WERI-Rb-1 (cell line): ENCODE measurements at regions not wholly inside any gene's neighbourhood (a gene's known extent, or its start where the extent isn't known, plus 50 kb on each side); places are given as distances from the start of the nearest gene placed in this dataset.
"Not testable (repeated sequence)": the region's sequence is repeated elsewhere in the genome, so short reads cannot be mapped to it uniquely, and the experiment has no call there.

Experiments used
- DNase-seq: peaks from one replicate; pipeline ENCODE4 v3.0.0-alpha.2; 2020
- H3K27ac ChIP-seq: fragments of 250-450 bp; sonication (Bioruptor Pico); 2 replicates; pipeline ENCODE4 v1.5.1; 2020; ENCODE audit warnings: mild to moderate bottlenecking, moderate library complexity
- H3K27me3 ChIP-seq: fragments of 250-450 bp; sonication (Bioruptor Pico); 2 replicates; pipeline ENCODE4 v1.5.1; 2021; ENCODE audit warnings: mild to moderate bottlenecking, low read depth, moderate library complexity; ENCODE audit not compliant: insufficient read depth, severe bottlenecking
- H3K36me3 ChIP-seq: fragments of 250-450 bp; sonication (Bioruptor Pico); 2 replicates; pipeline ENCODE4 v1.5.1; 2020; ENCODE audit warnings: mild to moderate bottlenecking, moderate library complexity
- H3K4me3 ChIP-seq: 2 replicates; pipeline ENCODE4 v1.5.1; 2011; ENCODE audit warnings: low read depth, mild to moderate bottlenecking, control low read depth, low read length
- H3K9me3 ChIP-seq: fragments of 250-450 bp; sonication (Bioruptor Pico); 2 replicates; pipeline ENCODE4 v1.5.1; 2021; ENCODE audit warnings: mild to moderate bottlenecking, moderate library complexity; ENCODE audit not compliant: severe bottlenecking
- CTCF ChIP-seq: IDR thresholded peaks from 2 replicates; pipeline ENCODE4 v1.5.1; 2011; ENCODE audit warnings: low read depth, mild to moderate bottlenecking, control low read depth, inconsistent platforms, low read length

GRCh38 chr11:93041682-93042081 lies 72.2 kb downstream of the MTNR1B start:
- no peak overlapping the region for H3K27ac ChIP-seq
- H3K4me3 ChIP-seq: no peak overlapping the region
- H3K9me3 ChIP-seq: peaks cover 3% of the 10 kb centered on the region
- no peak for DNase-seq
- TF ChIP-seq CTCF: no peak
- H3K27me3 ChIP-seq: no peaks in the 10 kb centered on the region
- no peaks in the 10 kb centered on the region for H3K36me3 ChIP-seq

DNA sequence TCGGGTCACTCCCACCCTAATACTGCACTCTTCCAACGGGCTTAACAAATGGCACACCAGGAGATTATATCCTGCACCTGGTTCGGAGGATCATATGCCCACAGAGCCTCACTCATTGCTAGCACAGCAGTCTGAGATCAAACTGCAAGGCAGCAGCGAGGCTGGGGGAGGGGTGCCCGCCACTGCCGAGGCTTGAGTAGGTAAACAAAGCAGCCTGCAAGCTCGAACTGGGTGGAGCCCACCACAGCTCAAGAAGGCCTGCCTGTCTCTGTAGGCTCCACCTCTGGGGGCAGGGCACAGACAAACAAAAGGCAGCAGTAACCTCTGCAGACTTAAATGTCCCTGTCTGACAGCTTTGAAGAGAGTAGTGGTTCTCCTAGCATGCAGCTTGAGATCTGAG lies 73.7 kb downstream of the MTNR1B start:
- not testable (repeated sequence) for H3K27me3 ChIP-seq, H3K27ac ChIP-seq, H3K4me3 ChIP-seq, DNase-seq, H3K9me3 ChIP-seq, H3K36me3 ChIP-seq

- TF ChIP-seq CTCF: no peak
- DNase-seq: no peak
- Histone ChIP-seq H3K27me3 (no peaks in the 10 kb centered on the region), H3K36me3 (no peaks in the 10 kb centered on the region), H3K9me3 (no peaks in the 10 kb centered on the region), H3K4me3 (no peak overlapping the region), H3K27ac (no peak overlapping the region)
Measured at GRCh38 chr11:93049740-93050139, 80.3 kb downstream of the MTNR1B start.

- Histone ChIP-seq H3K27me3 (no peaks in the 10 kb centered on the region), H3K27ac (no peak overlapping the region), H3K4me3 (no peak overlapping the region), H3K9me3 (no peaks in the 10 kb centered on the region), H3K36me3 (no peaks in the 10 kb centered on the region)
- DNase-seq: no peak
- TF ChIP-seq CTCF: no peak
Measured at GRCh38 chr11:93051186-93051585, 81.7 kb downstream of the MTNR1B start.

DNA sequence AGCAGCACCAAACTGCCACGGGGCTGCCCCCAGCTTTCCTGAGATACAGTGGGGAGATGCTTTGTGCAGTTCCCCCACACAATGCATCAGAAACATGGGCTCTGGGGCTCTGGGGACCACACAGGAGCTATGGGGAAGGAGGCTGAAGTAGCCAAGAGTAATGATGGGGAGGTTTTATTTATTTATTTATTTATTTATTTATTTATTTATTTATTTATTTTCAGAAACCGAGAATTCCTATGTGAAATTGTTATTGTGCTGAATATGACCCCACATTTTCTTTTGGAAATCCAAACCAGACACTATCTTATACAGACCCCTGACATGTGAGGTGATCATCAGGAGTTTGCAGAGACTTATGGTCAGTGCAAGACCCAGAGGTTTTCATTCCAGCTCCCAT lies 84.4 kb downstream of the MTNR1B start:
- H3K9me3 ChIP-seq: no peaks in the 10 kb centered on the region
- no peak overlapping the region for H3K4me3 ChIP-seq
- no peak for TF ChIP-seq CTCF
- H3K27me3 ChIP-seq: no peaks in the 10 kb centered on the region
- H3K36me3 ChIP-seq: no peaks in the 10 kb centered on the region
- no peak for DNase-seq
- no peak overlapping the region for H3K27ac ChIP-seq

- Histone ChIP-seq H3K36me3 (no peaks in the 10 kb centered on the region), H3K9me3 (no peaks in the 10 kb centered on the region), H3K27ac (no peak overlapping the region), H3K4me3 (no peak overlapping the region), H3K27me3 (no peaks in the 10 kb centered on the region)
- DNase-seq: no peak
- no peak for TF ChIP-seq CTCF
Measured at GRCh38 chr11:93054279-93054678, 84.8 kb downstream of the MTNR1B start.
